Heart left ventricle (tissue), 16 donors: ENCODE measurements at regions not wholly inside any gene's neighbourhood (a gene's known extent, or its start where the extent isn't known, plus 50 kb on each side); places are given as distances from the start of the nearest gene placed in this dataset.

Experiments
- ATAC-seq, 4 donors: fragments of 200-7000 bp; cut with Tn5 transposase; one replicate each; pipeline ENCODE4 v1.9.1; 2020 to 2022; ENCODE audit warnings: moderate library complexity in 4 of 4, mild to moderate bottlenecking in 3 of 4, moderate number of reproducible peaks in 1 of 4
- DNase-seq, 5 donors: peaks; one replicate each; pipeline ENCODE4 v3.0.0-alpha.2; 2020
- H3K27ac ChIP-seq, 12 donors: fragments of 200-600 bp; sonication (generic) in 4 of 12; one replicate each; pipeline versions ENCODE4 v1.5.0 to v1.8.0; 2016 to 2022; ENCODE audit warnings: mild to moderate bottlenecking in 2 of 12
- H3K27me3 ChIP-seq, 9 donors: fragments of 200-600 bp; sonication (generic) in 2 of 9; one replicate each; pipeline versions ENCODE4 v1.5.1 to v1.8.0; 2016 to 2022; ENCODE audit warnings: mild to moderate bottlenecking in 3 of 9
- H3K36me3 ChIP-seq, 9 donors: fragments of 200-600 bp; sonication (generic) in 2 of 9; one replicate each; pipeline versions ENCODE4 v1.5.0 to v1.8.0; 2018 to 2022; ENCODE audit warnings: mild to moderate bottlenecking in 2 of 9
- H3K4me1 ChIP-seq, 12 donors: fragments of 200-600 bp; sonication (generic) in 4 of 12; one replicate each; pipeline versions ENCODE4 v1.5.0 to v1.8.0; 2016 to 2022; ENCODE audit warnings: mild to moderate bottlenecking in 3 of 12
- H3K4me3 ChIP-seq, 12 donors: fragments of 200-600 bp; sonication (generic) in 4 of 12; one replicate each; pipeline versions ENCODE4 v1.5.0 to v1.8.0; 2017 to 2022; ENCODE audit warnings: mild to moderate bottlenecking in 9 of 12, moderate library complexity in 4 of 12
- H3K9me3 ChIP-seq, 12 donors: fragments of 200-600 bp; sonication (generic) in 4 of 12; one replicate each; pipeline versions ENCODE4 v1.5.0 to v1.8.0; 2016 to 2022; ENCODE audit warnings: mild to moderate bottlenecking in 1 of 12
- CTCF ChIP-seq, 12 donors: fragments of 200-600 bp; sonication (generic) in 4 of 12; IDR thresholded peaks; one replicate each; pipeline versions ENCODE4 v1.5.0 to v1.8.0; 2018 to 2022; ENCODE audit warnings: antibody characterized with exemption in 12 of 12, mild to moderate bottlenecking in 5 of 12
- POLR2A ChIP-seq, 2 donors: fragments of 450-650 bp; IDR thresholded peaks; one replicate each; pipeline ENCODE4 v1.6.1; 2017; ENCODE audit warnings: antibody characterized with exemption in 2 of 2, mild to moderate bottlenecking in 2 of 2, moderate library complexity in 2 of 2
- WGBS, 4 donors: extraction: QIAGEN DNeasy Blood & Tissue Kit in 2 of 4; methylation state at CpG; one replicate each; pipeline versions ENCODE4 v1.1.5 to v1.1.7; 2013 to 2018; 5-methylcytosine and 5-hydroxymethylcytosine counted together
- intact Hi-C, 10 donors: fragments of 100-400 bp; cut with DNase I; formaldehyde crosslinking; loops; one replicate each; pipeline versions ENCODE4 v1.11.1 to v1.14.2; 2022
- donor health status: ischemic (EF 13 %, LVEDD 7.1; RV severe dilation, severe dysfunction).
- donor health status: healthy with polysubstance abuse.
- donor health status: DM: no; HTN: yes; CAD: no.
- donor health status: DM: no; HTN: no; CAD: no.
- donor health status: ischemic (EF 25% LVEDD 6.9; RV normal size, moderate dysfunction).
- donor health status: ischemic (EF 25% LVEDD 5.7; RV mildly dilated, moderate dysfunction).
- donor health status: healthy.
- donor health status: DM: yes; HTN: yes; CAD: no.
- donor health status: ischemic (EF 35%, LVEDD 5.7; RV mildly dilated, moderate dysfunction).
- donor health status: nonischemic (EF 11% LVEDD 7.7; RV severe dilation, severe dysfunction).
- donor health status: DM: yes; HTN: yes; CAD: no.
- donor health status: PGD.
- donor health status: ischemic (EF 29% LVEDD 5.4; RV normal size, mild dysfunction).
- donor health status: nonischemic (EF 23%, LVEDD 6.1; RV moderate dilation, normal function).

GRCh38 chr5:38113880-38114279 is 144.5 kb upstream of the EGFLAM start:
- ATAC-seq (no peak), DNase-seq (no peak)
- Histone ChIP-seq H3K36me3 (no peaks in the 10 kb centered on the region), H3K27me3 (no peaks in the 10 kb centered on the region), H3K4me1 (peaks cover 0 to 4% (median 0%) of the 10 kb centered on the region in 12 donors), H3K4me3 (no peak overlapping the region), H3K27ac (no peak overlapping the region), H3K9me3 (no peaks in the 10 kb centered on the region)
- intact Hi-C loops, result no loop called here
- TF ChIP-seq POLR2A (IDR thresholded peaks at IDR 0.05), result no peak
- 72 to 86% (median 80%) methylated on average over 1 of the region's 1 CpG for WGBS, 4 donors

DNA sequence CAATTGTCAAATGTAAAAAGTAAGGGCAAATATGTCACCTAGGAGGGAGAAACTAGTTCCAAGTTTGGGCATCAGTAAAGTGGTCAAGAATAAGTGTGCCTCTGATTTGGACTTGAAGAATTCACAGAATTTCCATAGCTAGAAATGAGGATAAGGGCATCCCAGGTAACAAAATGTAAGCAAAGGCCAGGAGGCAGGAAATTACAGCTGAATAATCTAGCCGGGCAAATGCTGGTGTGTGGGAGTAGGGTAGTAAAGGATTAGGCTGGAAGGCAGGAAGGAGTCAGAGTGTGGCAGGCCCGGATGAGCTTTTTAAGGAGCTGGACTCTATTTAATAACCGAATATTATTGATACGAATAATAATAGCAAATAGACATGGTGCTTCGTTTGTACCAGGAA is 144.9 kb upstream of the EGFLAM start:
- no peaks in the 10 kb centered on the region for H3K36me3 ChIP-seq
- 68 to 78% (median 70%) methylated on average over 5 of the region's 5 CpGs for WGBS, 4 donors
- no peak overlapping the region for H3K27ac ChIP-seq
- intact Hi-C loops, result no loop called here
- DNase-seq (no peak), ATAC-seq (no peak)
- H3K4me1 ChIP-seq, result peaks cover 0 to 4% (median 0%) of the 10 kb centered on the region in 12 donors
- no peaks in the 10 kb centered on the region for H3K27me3 ChIP-seq
- no peak overlapping the region for H3K4me3 ChIP-seq
- TF ChIP-seq POLR2A (IDR thresholded peaks at IDR 0.05) (no peak), CTCF (IDR thresholded peaks at IDR 0.05) (no peak)
- H3K9me3 ChIP-seq, result no peaks in the 10 kb centered on the region

GRCh38 chr5:38112938-38113337 is 145.4 kb upstream of the EGFLAM start:
- WGBS, 4 donors, result 54 to 67% (median 65%) methylated on average over 4 of the region's 4 CpGs
- no peaks in the 10 kb centered on the region for H3K27me3 ChIP-seq
- no peak overlapping the region for H3K4me3 ChIP-seq
- DNase-seq (no peak), ATAC-seq (peak; percentile 76 to 89 (median 82))
- H3K9me3 ChIP-seq, result no peaks in the 10 kb centered on the region
- no peak overlapping the region for H3K27ac ChIP-seq
- H3K36me3 ChIP-seq, result no peaks in the 10 kb centered on the region
- H3K4me1 ChIP-seq, result peaks cover 0 to 4% (median 0%) of the 10 kb centered on the region in 12 donors
- intact Hi-C loops, result no loop called here
- no peak for TF ChIP-seq POLR2A (IDR thresholded peaks at IDR 0.05)
- TF ChIP-seq CTCF (IDR thresholded peaks at IDR 0.05), result no peak

DNA sequence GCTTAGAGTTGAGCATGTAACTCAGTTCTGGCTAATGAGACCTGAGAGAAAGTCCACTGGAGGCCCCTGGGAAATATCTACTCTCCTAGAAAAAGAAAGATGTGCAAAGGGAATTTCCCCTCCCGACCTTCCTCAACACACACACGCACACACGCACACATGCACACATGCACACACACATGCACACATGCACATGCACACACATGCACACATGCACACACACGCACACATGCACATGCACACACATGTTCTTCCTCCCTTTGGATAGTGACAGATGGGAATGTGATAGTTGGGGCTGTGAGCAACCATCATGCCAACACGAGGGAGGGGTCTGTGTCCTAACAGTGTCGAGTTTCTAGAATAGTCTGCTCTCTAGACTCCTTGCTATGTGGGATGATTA is 148.2 kb upstream of the EGFLAM start:
- H3K27ac ChIP-seq, result no peak overlapping the region
- intact Hi-C loops, result no loop called here
- TF ChIP-seq CTCF (IDR thresholded peaks at IDR 0.05), result no peak
- no peak for TF ChIP-seq POLR2A (IDR thresholded peaks at IDR 0.05)
- no peaks in the 10 kb centered on the region for H3K27me3 ChIP-seq
- H3K4me3 ChIP-seq, result no peak overlapping the region
- no peaks in the 10 kb centered on the region for H3K9me3 ChIP-seq
- DNase-seq (no peak), ATAC-seq (no peak)
- WGBS, 4 donors, result 85 to 90% (median 89%) methylated on average over 6 of the region's 6 CpGs
- H3K36me3 ChIP-seq, result no peaks in the 10 kb centered on the region
- peaks cover 0 to 4% (median 0%) of the 10 kb centered on the region in 12 donors for H3K4me1 ChIP-seq

GRCh38 chr5:38107096-38107495 is 151.3 kb upstream of the EGFLAM start:
- H3K4me3 ChIP-seq, result no peak overlapping the region
- 86 to 94% (median 88%) methylated on average over 3 to 6 of the region's 6 CpGs for WGBS, 4 donors
- ATAC-seq (no peak), DNase-seq (no peak)
- no peaks in the 10 kb centered on the region for H3K4me1 ChIP-seq
- no peak overlapping the region for H3K27ac ChIP-seq
- intact Hi-C loops, result no loop called here
- no peaks in the 10 kb centered on the region for H3K36me3 ChIP-seq
- no peaks in the 10 kb centered on the region for H3K27me3 ChIP-seq
- H3K9me3 ChIP-seq, result no peaks in the 10 kb centered on the region
- TF ChIP-seq POLR2A (IDR thresholded peaks at IDR 0.05), result no peak
- TF ChIP-seq CTCF (IDR thresholded peaks at IDR 0.05), result no peak
